ACC112 (cell line): ENCODE measurements at regions not wholly inside any gene's neighbourhood (a gene's known extent, or its start where the extent isn't known, plus 50 kb on each side); places are given as distances from the start of the nearest gene placed in this dataset.

ENCODE experiments used
- H2AFZ ChIP-seq: fragments of 200-600 bp; sonication (generic); one replicate; pipeline ENCODE4 v1.6.0; 2017; ENCODE audit warnings: antibody characterized with exemption, low read length; ENCODE audit not compliant: unreplicated experiment
- H3K27ac ChIP-seq: fragments of 200-600 bp; sonication (generic); 2 replicates; pipeline ENCODE4 v1.5.1; 2014; ENCODE audit warnings: low read depth, mild to moderate bottlenecking, antibody characterized with exemption, low read length, moderate library complexity
- H3K27me3 ChIP-seq: fragments of 200-600 bp; sonication (generic); 2 replicates; pipeline ENCODE4 v1.6.1; 2014; ENCODE audit warnings: mild to moderate bottlenecking, antibody characterized with exemption, low read length, moderate library complexity, mixed read lengths; ENCODE audit not compliant: insufficient read depth
- H3K36me3 ChIP-seq: fragments of 200-600 bp; sonication (generic); 2 replicates; pipeline ENCODE4 v1.6.1; 2016; ENCODE audit warnings: mild to moderate bottlenecking, antibody characterized with exemption, low read length, moderate library complexity, mixed read lengths; ENCODE audit not compliant: insufficient read depth
- H3K4me1 ChIP-seq: fragments of 200-600 bp; sonication (generic); one replicate; pipeline ENCODE4 v1.6.1; 2016; ENCODE audit warnings: low read length, mixed read lengths; ENCODE audit not compliant: insufficient read depth, unreplicated experiment, control insufficient read depth
- H3K4me3 ChIP-seq: fragments of 200-600 bp; sonication (generic); 2 replicates; pipeline ENCODE4 v1.5.1; 2014; ENCODE audit warnings: mild to moderate bottlenecking, low read depth, low read length
- H3K79me2 ChIP-seq: fragments of 200-600 bp; sonication (generic); one replicate; pipeline ENCODE4 v1.6.0; 2016; ENCODE audit warnings: low read length; ENCODE audit not compliant: control insufficient read depth, unreplicated experiment, insufficient read depth

GRCh38 chr2:136439064-136439676 is 321.2 kb upstream of the CXCR4 start:
- no peaks in the 10 kb centered on the region for H3K79me2 ChIP-seq
- no peaks in the 10 kb centered on the region for H3K4me1 ChIP-seq
- no peak overlapping the region for H3K4me3 ChIP-seq
- no peaks in the 10 kb centered on the region for H3K36me3 ChIP-seq
- H3K27ac ChIP-seq: no peak overlapping the region
- no peak overlapping the region for H2AFZ ChIP-seq
- H3K27me3 ChIP-seq: no peaks in the 10 kb centered on the region

DNA sequence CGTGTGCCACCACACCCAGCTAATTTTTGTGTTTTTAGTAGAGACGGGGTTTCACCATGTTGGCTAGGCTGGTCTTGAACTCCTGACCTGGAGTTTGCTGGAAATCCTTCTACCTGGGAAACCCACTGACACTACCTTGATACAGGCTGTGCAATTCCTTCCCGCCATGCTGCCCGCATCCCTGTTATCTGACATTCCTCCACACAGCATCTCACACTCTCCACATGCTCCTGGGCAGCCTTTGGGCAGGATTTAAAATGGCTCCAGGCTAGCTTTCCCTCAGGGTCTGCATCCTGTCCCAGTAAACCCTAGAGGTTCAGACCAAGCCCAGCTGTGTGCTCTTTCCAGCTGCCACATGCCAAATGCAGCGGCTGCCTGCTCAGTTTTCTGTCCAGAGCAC is 319.5 kb upstream of the CXCR4 start:
- no peaks in the 10 kb centered on the region for H3K36me3 ChIP-seq
- no peaks in the 10 kb centered on the region for H3K4me1 ChIP-seq
- no peaks in the 10 kb centered on the region for H3K27me3 ChIP-seq
- H2AFZ ChIP-seq: no peak overlapping the region
- no peak overlapping the region for H3K4me3 ChIP-seq
- H3K79me2 ChIP-seq: no peaks in the 10 kb centered on the region
- no peak overlapping the region for H3K27ac ChIP-seq

- no peaks in the 10 kb centered on the region for H3K36me3 ChIP-seq
- no peaks in the 10 kb centered on the region for H3K4me1 ChIP-seq
- H3K79me2 ChIP-seq: no peaks in the 10 kb centered on the region
- H3K27me3 ChIP-seq: no peaks in the 10 kb centered on the region
- no peak overlapping the region for H2AFZ ChIP-seq
- H3K4me3 ChIP-seq: no peak overlapping the region
- no peak overlapping the region for H3K27ac ChIP-seq
Measured at GRCh38 chr2:136436936-136437335, 319.0 kb upstream of the CXCR4 start.

DNA sequence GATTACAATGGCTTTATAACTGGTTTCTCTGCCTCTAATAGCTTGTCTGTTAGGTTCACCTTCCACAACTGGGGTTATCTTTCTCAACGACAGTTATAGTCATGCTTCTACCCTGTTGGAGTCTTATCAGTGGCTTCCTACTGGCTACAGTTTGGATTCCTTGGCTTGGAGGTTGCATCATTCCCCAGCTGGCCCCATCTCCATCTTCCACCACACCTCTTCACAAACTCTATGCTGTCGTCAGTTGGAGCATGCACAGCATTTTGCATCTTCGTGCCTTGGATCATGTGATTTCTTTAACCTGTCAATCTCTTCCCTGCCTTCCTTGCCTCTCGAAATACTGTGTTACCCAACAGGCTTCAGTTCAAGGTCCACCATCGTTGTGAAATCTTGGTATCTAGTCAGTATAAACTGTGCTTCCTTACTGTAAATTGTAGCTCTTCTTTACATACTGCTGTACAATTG is 316.3 kb upstream of the CXCR4 start:
- H3K4me1 ChIP-seq: no peaks in the 10 kb centered on the region
- no peak overlapping the region for H3K27ac ChIP-seq
- H2AFZ ChIP-seq: no peak overlapping the region
- H3K4me3 ChIP-seq: no peak overlapping the region
- H3K36me3 ChIP-seq: no peaks in the 10 kb centered on the region
- no peaks in the 10 kb centered on the region for H3K79me2 ChIP-seq
- no peaks in the 10 kb centered on the region for H3K27me3 ChIP-seq

DNA sequence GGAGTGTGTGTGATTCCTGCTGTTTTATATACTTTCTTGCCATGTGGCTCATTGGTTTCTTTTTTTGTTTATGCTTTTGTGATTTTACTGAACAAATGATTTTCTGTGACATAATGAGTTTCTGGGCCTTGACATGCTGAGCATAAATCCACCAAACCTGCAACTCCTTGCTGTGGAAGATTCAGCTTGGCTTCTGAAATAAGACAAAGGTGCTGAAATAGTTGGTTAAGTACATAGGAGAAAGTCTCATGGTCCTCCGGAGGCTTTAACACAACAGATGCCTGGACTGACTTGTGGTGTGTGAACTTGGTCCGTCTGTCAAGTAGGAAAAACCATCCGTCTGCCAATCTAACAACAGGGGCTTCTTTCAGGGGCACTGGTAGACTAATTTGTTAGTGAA is 315.3 kb upstream of the CXCR4 start:
- Histone ChIP-seq H3K36me3 (no peaks in the 10 kb centered on the region), H3K4me3 (no peak overlapping the region), H3K79me2 (no peaks in the 10 kb centered on the region), H3K4me1 (no peaks in the 10 kb centered on the region), H2AFZ (no peak overlapping the region), H3K27me3 (no peaks in the 10 kb centered on the region), H3K27ac (no peak overlapping the region)

DNA sequence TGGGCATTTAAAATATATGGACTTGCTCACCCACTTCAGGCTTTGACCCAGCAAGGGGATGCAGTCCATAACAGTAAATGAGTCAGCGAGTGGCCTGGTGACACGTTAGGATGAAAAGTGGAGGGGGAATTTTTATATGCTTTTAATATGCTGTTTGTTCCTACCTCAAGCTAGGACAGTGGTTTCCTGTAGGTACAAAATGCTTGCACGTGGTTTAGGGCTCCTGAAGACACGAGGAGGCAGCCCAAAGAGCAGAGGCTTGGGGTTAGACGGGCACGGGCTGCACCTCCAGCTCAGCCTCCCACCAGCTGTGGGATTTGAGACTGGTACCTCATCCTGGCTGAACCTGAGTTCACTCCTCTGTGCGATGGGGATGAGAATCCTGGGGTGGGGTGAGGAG is 306.2 kb upstream of the CXCR4 start:
- Histone ChIP-seq H3K27ac (no peak overlapping the region), H3K27me3 (peaks cover 49% of the 10 kb centered on the region), H3K36me3 (no peaks in the 10 kb centered on the region), H3K4me1 (no peaks in the 10 kb centered on the region), H2AFZ (no peak overlapping the region), H3K79me2 (no peaks in the 10 kb centered on the region), H3K4me3 (no peak overlapping the region)

GRCh38 chr2:136423516-136423996 is 305.6 kb upstream of the CXCR4 start:
- Histone ChIP-seq H3K4me3 (peak overlapping the region; percentile 79), H3K79me2 (no peaks in the 10 kb centered on the region), H3K36me3 (no peaks in the 10 kb centered on the region), H3K27me3 (peaks cover 54% of the 10 kb centered on the region), H2AFZ (peak overlapping the region; percentile 96), H3K27ac (no peak overlapping the region), H3K4me1 (no peaks in the 10 kb centered on the region)

- Histone ChIP-seq H3K27me3 (peaks cover 61% of the 10 kb centered on the region), H3K79me2 (no peaks in the 10 kb centered on the region), H3K4me1 (no peaks in the 10 kb centered on the region), H3K27ac (no peak overlapping the region), H2AFZ (no peak overlapping the region), H3K4me3 (no peak overlapping the region), H3K36me3 (no peaks in the 10 kb centered on the region)
Measured at GRCh38 chr2:136422512-136422911, 304.6 kb upstream of the CXCR4 start.

GRCh38 chr2:136420346-136420745 is 302.4 kb upstream of the CXCR4 start:
- H3K79me2 ChIP-seq: no peaks in the 10 kb centered on the region
- no peak overlapping the region for H3K27ac ChIP-seq
- no peaks in the 10 kb centered on the region for H3K4me1 ChIP-seq
- H3K36me3 ChIP-seq: no peaks in the 10 kb centered on the region
- H3K27me3 ChIP-seq: peaks cover 50% of the 10 kb centered on the region
- H3K4me3 ChIP-seq: no peak overlapping the region
- no peak overlapping the region for H2AFZ ChIP-seq

DNA sequence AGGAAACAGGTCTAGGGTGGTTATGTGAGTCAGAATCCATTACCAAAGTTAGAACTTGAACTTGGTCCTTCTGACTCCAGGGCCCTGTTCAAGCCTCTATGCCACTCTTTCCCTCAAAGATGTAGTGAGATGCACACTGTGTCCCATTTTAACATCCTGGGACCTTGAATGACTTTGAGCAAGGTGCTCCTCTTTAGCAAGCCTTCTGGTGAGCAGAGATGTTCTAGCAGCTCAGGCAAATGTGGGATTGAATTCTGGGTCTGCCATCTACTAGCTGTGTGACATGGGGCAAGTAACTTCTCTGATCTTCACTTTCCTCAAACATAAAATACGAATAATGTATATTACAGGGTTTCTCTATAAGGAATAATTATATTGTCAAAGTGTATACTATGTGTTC is 294.0 kb upstream of the CXCR4 start:
- no peak overlapping the region for H2AFZ ChIP-seq
- no peak overlapping the region for H3K27ac ChIP-seq
- no peaks in the 10 kb centered on the region for H3K79me2 ChIP-seq
- H3K4me3 ChIP-seq: no peak overlapping the region
- H3K4me1 ChIP-seq: no peaks in the 10 kb centered on the region
- no peaks in the 10 kb centered on the region for H3K36me3 ChIP-seq
- peaks cover 16% of the 10 kb centered on the region; the same call in 1 of the 2 replicates for H3K27me3 ChIP-seq

GRCh38 chr2:136410673-136411072 is 292.7 kb upstream of the CXCR4 start:
- H3K27ac ChIP-seq: no peak overlapping the region
- peaks cover 16% of the 10 kb centered on the region; the same call in 1 of the 2 replicates for H3K27me3 ChIP-seq
- no peaks in the 10 kb centered on the region for H3K36me3 ChIP-seq
- H3K79me2 ChIP-seq: no peaks in the 10 kb centered on the region
- no peak overlapping the region for H2AFZ ChIP-seq
- no peaks in the 10 kb centered on the region for H3K4me1 ChIP-seq
- no peak overlapping the region for H3K4me3 ChIP-seq
